Parathyroid adenoma (tissue), 2 donors: ENCODE measurements at regions not wholly inside any gene's neighbourhood (a gene's known extent, or its start where the extent isn't known, plus 50 kb on each side); places are given as distances from the start of the nearest gene placed in this dataset.
A peak's percentile ranks its signal among the peaks of the same experiment; 100 is the strongest.

Source experiments
- H2AFZ ChIP-seq: fragments of 300-600 bp; sonication (generic); one replicate; pipeline ENCODE4 v1.7.0; 2017; ENCODE audit warnings: antibody characterized with exemption, mild to moderate bottlenecking
- H3K27ac ChIP-seq: fragments of 300-600 bp; sonication (generic); one replicate; pipeline ENCODE4 v1.7.0; 2017
- H3K27me3 ChIP-seq: fragments of 300-600 bp; sonication (generic); one replicate; pipeline ENCODE4 v1.7.0; 2017; ENCODE audit warnings: low read length; ENCODE audit not compliant: control insufficient read depth, insufficient read depth
- H3K36me3 ChIP-seq: fragments of 300-600 bp; sonication (generic); one replicate; pipeline ENCODE4 v1.7.0; 2017; ENCODE audit warnings: low read length; ENCODE audit not compliant: control insufficient read depth, insufficient read depth
- H3K4me1 ChIP-seq: fragments of 300-600 bp; sonication (generic); one replicate; pipeline ENCODE4 v1.7.0; 2017; ENCODE audit warnings: control low read depth
- H3K4me2 ChIP-seq: fragments of 300-600 bp; sonication (generic); one replicate; pipeline ENCODE4 v1.7.0; 2017; ENCODE audit warnings: low read length
- H3K4me3 ChIP-seq: fragments of 300-600 bp; sonication (generic); one replicate; pipeline ENCODE4 v1.7.0; 2017; ENCODE audit warnings: low read depth, low read length
- H3K79me2 ChIP-seq: fragments of 300-600 bp; sonication (generic); one replicate; pipeline ENCODE4 v1.7.0; 2017; ENCODE audit warnings: control low read depth
- H3K9ac ChIP-seq: fragments of 300-600 bp; sonication (generic); one replicate; pipeline ENCODE4 v1.7.0; 2017; ENCODE audit warnings: mild to moderate bottlenecking
- H3K9me3 ChIP-seq: fragments of 300-600 bp; sonication (generic); one replicate; pipeline ENCODE4 v1.7.0; 2017; ENCODE audit warnings: low read length; ENCODE audit not compliant: control insufficient read depth
- TF ChIP-seq, protein P1 (sequence below): fragments of 300-600 bp; sonication (generic); IDR thresholded peaks from one replicate; pipeline ENCODE4 v1.7.0; 2017; ENCODE audit warnings: antibody characterized with exemption, mild to moderate bottlenecking
- donor health status: primary hyperparathyroidism.

GRCh38 chr18:22355598-22355997 is 62.1 kb downstream of the CTAGE1 start:
- Histone ChIP-seq H3K9me3 (no peaks in the 10 kb centered on the region), H3K9ac (no peak overlapping the region), H3K36me3 (no peaks in the 10 kb centered on the region), H3K79me2 (no peaks in the 10 kb centered on the region), H3K4me2 (no peak overlapping the region), H3K27ac (no peak overlapping the region), H2AFZ (no peak overlapping the region), H3K4me1 (no peaks in the 10 kb centered on the region), H3K4me3 (no peak overlapping the region), H3K27me3 (no peaks in the 10 kb centered on the region)
- TF ChIP-seq, protein P1, sequence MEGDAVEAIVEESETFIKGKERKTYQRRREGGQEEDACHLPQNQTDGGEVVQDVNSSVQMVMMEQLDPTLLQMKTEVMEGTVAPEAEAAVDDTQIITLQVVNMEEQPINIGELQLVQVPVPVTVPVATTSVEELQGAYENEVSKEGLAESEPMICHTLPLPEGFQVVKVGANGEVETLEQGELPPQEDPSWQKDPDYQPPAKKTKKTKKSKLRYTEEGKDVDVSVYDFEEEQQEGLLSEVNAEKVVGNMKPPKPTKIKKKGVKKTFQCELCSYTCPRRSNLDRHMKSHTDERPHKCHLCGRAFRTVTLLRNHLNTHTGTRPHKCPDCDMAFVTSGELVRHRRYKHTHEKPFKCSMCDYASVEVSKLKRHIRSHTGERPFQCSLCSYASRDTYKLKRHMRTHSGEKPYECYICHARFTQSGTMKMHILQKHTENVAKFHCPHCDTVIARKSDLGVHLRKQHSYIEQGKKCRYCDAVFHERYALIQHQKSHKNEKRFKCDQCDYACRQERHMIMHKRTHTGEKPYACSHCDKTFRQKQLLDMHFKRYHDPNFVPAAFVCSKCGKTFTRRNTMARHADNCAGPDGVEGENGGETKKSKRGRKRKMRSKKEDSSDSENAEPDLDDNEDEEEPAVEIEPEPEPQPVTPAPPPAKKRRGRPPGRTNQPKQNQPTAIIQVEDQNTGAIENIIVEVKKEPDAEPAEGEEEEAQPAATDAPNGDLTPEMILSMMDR: no peak

GRCh38 chr18:22355069-22355468 is 62.6 kb downstream of the CTAGE1 start:
- TF ChIP-seq, protein P1: no peak
- no peak overlapping the region for H3K27ac ChIP-seq
- no peak overlapping the region for H3K4me2 ChIP-seq
- H2AFZ ChIP-seq: no peak overlapping the region
- H3K9ac ChIP-seq: no peak overlapping the region
- no peaks in the 10 kb centered on the region for H3K36me3 ChIP-seq
- H3K79me2 ChIP-seq: no peaks in the 10 kb centered on the region
- H3K4me3 ChIP-seq: no peak overlapping the region
- no peaks in the 10 kb centered on the region for H3K9me3 ChIP-seq
- H3K4me1 ChIP-seq: no peaks in the 10 kb centered on the region
- no peaks in the 10 kb centered on the region for H3K27me3 ChIP-seq

- H3K9ac ChIP-seq: no peak overlapping the region
- H3K79me2 ChIP-seq: no peaks in the 10 kb centered on the region
- no peaks in the 10 kb centered on the region for H3K27me3 ChIP-seq
- H3K27ac ChIP-seq: no peak overlapping the region
- H2AFZ ChIP-seq: no peak overlapping the region
- H3K36me3 ChIP-seq: no peaks in the 10 kb centered on the region
- H3K4me1 ChIP-seq: peaks cover 3% of the 10 kb centered on the region
- no peak overlapping the region for H3K4me3 ChIP-seq
- TF ChIP-seq, protein P1: no peak
- H3K9me3 ChIP-seq: no peaks in the 10 kb centered on the region
- no peak overlapping the region for H3K4me2 ChIP-seq
Measured at GRCh38 chr18:22349966-22350365, 67.7 kb downstream of the CTAGE1 start.

GRCh38 chr18:22349317-22349898 is 68.3 kb downstream of the CTAGE1 start:
- no peak overlapping the region for H3K27ac ChIP-seq
- H2AFZ ChIP-seq: no peak overlapping the region
- H3K36me3 ChIP-seq: no peaks in the 10 kb centered on the region
- TF ChIP-seq, protein P1: no peak
- no peaks in the 10 kb centered on the region for H3K27me3 ChIP-seq
- H3K4me2 ChIP-seq: peak overlapping the region; percentile 57
- no peaks in the 10 kb centered on the region for H3K79me2 ChIP-seq
- no peak overlapping the region for H3K9ac ChIP-seq
- no peak overlapping the region for H3K4me3 ChIP-seq
- peaks cover 3% of the 10 kb centered on the region for H3K4me1 ChIP-seq
- no peaks in the 10 kb centered on the region for H3K9me3 ChIP-seq
